HG03571 (cell line): ENCODE measurements at regions not wholly inside any gene's neighbourhood (a gene's known extent, or its start where the extent isn't known, plus 50 kb on each side); places are given as distances from the start of the nearest gene placed in this dataset.
"Not testable (repeated sequence)": the region's sequence is repeated elsewhere in the genome, so short reads cannot be mapped to it uniquely, and the experiment has no call there.

Experiments
- ATAC-seq: cut with Tn5 transposase; IDR thresholded peaks from one replicate; pipeline ENCODE4 v1.9.1; 2021; ENCODE audit not compliant: unreplicated experiment

GRCh38 chr4:132344924-132345828, 803.9 kb upstream of the PCDH10 start:
- no peak for ATAC-seq

DNA sequence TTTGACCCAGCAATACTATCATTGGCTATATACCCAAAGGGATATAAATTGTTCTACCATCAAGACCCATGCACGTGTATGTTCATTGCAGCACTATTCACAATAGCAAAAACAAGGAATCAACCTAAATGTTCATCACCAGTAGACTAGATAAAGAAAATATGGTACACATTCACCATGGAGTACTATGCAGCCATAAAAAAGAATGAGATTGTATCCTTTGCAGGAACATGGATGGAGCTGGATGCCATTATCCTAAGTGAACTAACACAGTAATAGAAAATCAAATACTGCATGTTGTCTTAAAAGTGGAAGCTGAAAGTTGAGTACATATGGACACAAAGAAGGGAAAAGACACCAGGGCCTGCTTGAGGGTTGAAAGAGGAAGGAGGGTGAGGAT, 803.1 kb upstream of the PCDH10 start:
- no peak for ATAC-seq

DNA sequence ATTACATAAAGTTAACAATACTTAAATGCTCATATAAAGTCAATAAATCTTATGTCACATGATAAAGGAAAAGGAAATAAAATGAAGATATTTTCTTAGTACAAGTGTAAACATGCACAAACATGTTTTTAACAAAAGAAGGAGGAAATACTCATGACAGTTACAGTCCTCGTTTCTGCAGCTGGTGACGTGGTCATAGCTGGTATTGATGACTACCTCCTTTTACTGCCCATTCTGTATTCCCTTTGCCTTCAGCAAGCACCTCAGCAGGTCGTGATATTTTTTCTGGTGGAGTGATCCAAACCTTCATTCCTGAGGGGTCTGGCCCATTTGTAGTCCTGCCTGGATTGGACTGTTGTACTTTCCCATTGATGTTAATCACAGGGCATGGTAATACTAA, 797.5 kb upstream of the PCDH10 start:
- not testable (repeated sequence) for ATAC-seq

DNA sequence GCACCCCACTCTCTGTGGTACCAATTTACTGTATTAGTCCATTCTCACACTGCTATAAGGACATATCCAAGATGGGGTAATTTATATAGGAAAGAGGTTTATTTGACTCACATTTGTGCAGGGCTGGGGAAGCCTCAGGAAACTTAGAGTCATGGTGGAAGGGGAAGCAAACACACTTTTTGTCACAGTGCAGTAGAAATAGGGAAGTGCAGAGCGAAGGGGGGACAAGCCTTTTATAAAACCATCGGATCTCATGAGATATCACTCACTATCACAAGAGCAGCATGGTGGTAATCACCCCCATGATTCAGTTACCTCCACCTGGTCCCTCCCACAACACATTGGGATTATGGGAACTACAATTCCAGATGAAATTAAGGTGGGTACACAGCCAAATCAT, 766.9 kb upstream of the PCDH10 start:
- ATAC-seq, result no peak

DNA sequence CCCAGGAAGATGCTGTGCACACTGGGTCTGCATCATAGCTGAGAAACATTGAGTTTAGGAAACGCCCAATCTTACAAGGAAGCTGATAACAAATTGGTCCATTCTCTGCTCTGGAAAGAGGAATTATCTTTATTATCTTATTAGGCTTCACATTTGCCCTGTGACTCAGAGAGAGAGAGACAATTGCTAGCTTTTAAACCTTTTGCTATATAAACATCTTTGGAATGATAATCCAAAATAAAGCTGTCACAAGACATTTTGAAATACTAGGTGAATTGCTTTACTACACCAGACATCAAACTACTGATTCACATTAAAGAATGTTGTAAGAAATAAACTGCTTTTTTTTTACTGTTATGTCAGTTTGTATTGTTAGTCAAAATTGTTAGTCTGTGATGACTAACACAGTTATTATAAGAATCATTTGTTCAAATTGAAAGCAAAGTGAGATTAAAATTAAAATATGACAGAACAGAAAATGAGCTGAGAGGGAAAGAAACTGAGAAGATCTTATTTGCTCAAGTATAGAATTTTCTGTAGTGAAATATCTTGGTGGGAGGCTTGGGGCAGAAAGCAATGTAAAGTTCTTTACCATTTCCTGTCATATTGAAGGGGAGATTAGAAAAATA, 765.4 kb upstream of the PCDH10 start:
- no peak for ATAC-seq

GRCh38 chr4:132384709-132385108, 764.4 kb upstream of the PCDH10 start:
- no peak for ATAC-seq

- ATAC-seq, result no peak
These were observed 763.0 kb upstream of the PCDH10 start for GRCh38 chr4:132386130-132386529.

DNA sequence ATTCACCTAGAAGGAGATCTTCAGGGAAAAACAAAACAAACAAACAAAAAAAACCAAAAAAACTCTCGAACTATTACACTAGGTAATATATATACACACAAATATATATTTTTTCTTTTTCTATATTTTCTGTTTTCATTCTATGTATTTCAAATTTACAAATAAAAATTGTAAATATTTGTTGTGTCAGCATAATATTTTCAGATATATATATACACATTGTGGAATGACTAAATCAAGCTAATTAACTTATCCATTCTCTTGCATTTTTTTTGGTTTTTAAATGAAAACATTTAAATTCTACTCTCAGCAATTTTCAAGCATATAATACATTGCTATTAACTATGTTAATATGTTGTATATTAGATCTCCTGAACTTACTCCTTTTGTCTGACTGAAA, 762.0 kb upstream of the PCDH10 start:
- ATAC-seq, result no peak

- ATAC-seq, result no peak
These were observed 753.5 kb upstream of the PCDH10 start for GRCh38 chr4:132395561-132395960.

DNA sequence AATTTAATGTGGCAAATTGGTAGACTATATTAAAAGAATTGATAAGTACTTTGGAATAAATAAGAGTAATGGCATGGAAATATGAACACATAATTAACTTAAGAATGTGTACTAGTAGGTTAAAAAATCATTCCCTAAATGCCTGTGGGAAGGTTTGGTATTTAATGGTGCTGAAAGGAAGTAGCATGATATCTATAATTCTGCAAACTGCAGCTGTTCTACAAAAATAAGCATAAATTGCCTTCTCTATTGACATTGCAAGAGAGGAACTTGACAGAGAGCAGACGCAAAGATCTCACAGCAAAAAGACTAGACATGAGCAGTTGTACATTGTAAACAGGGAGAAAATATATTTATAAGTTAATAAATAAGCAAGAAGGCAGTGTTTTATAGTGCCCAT, 752.5 kb upstream of the PCDH10 start:
- ATAC-seq, result no peak

DNA sequence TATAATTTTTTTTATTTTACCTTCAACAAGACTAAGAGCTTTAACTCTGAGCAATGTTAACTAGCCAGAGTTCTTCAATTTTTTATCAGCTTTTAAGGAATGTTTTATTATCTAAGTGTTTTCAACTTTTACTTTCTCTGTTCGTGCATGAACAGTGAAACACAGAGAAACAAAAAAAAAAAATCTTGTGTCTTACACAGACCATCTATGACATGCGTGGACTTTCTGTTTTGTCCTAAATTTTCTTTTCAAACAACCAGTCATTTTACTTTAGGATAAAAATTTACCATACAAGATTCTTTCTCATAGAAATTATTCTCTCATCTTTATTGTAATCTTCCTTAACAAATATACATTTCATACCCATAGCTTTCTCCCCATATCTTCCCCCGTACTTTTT, 731.9 kb upstream of the PCDH10 start:
- ATAC-seq, result no peak

GRCh38 chr4:132427125-132427524, 722.0 kb upstream of the PCDH10 start:
- ATAC-seq, result no peak

GRCh38 chr4:132437117-132437516, 712.0 kb upstream of the PCDH10 start:
- no peak for ATAC-seq

- no peak for ATAC-seq
These were observed 703.7 kb upstream of the PCDH10 start for GRCh38 chr4:132445386-132445785.

- not testable (repeated sequence) for ATAC-seq
These were observed 691.1 kb upstream of the PCDH10 start for GRCh38 chr4:132457987-132458386.

GRCh38 chr4:132479543-132479942, 669.6 kb upstream of the PCDH10 start:
- no peak for ATAC-seq

DNA sequence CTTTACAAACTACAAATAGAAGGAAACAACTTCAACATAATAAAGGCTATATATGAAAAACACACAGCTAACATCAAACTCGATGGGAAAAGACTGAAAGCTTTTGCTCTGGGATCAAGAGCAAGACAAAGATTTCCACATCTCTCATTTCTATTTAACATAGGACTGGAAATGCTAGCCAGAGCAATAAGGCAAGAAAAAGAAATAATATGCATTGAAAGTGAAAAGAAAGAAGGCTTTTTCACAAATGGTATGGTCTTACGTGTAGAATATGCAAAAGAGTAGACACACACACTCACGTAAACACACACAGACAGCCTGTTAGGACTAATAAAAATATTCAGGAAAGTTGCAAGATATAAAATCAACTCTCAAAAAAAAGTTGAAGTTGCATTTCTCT, 660.5 kb upstream of the PCDH10 start:
- no peak for ATAC-seq

DNA sequence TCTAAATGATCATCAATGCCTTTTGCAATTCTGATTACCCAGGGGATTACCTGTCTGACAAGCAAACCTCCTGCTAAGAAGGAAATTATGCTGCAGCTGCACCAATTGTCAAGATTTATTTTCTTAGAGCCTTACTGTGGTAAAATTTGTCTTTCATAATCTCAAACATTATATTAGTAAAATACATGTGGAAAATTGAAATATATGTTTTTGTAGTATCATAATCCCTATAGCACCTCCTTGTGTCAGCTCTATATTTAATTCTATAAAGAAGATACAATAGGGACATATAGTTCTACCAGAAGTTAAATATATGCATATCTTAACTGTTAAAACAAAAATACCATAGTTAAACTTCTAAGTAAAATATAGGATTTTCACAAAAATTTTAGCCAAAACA, 655.6 kb upstream of the PCDH10 start:
- no peak for ATAC-seq

DNA sequence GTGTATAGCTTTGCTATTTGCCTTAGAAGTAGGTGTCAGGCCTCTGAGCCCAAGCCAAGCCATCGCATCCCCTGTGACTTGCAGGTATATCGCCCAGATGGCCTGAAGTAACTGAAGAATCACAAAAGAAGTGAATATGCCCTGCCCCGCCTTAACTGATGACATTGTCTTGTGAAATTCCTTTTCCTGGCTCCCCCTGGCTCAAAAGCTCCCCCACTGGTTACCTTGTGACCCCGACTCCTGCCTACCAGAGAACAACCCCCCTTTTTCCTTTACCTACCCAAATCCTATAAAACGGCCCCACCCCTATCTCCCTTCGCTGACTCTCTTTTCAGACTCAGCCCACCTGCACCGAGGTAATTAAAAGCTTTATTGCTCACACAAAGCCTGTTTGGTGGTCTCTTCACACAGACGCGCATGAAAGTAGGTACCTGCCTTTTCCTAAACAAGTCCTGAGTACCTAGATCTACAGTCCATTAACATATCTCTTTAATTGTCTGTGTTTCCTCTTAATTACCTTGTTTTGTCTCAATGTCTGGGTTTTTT, 653.8 kb upstream of the PCDH10 start:
- ATAC-seq, result not testable (repeated sequence)

GRCh38 chr4:132498215-132498614, 650.9 kb upstream of the PCDH10 start:
- ATAC-seq, result no peak

DNA sequence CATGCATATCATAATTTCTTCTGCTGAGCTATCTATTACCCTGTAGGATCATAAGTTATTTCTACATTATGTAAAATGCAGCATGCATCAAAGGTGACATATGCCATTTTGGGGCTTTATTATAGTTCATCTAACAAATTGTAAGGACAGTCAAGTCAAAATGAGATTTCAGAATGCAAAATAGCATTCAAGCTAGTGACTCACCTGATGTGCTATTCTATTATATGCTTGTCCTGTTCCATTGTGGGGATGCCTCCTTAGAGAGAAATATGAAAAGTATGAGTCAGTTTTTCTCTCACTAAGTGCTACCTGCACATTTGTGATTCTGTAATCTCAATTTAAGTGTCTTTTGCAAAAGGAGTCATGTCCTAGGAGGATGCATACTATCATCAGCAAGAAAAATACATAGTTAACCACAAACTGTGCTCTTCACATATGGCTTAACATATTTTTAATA, 647.0 kb upstream of the PCDH10 start:
- no peak for ATAC-seq

- no peak for ATAC-seq
These were observed 644.7 kb upstream of the PCDH10 start for GRCh38 chr4:132504438-132504837.
